ENCODE measurements at regions not wholly inside any gene's neighbourhood (a gene's known extent, or its start where the extent isn't known, plus 50 kb on each side); places are given as distances from the start of the nearest gene placed in this dataset.

DNA sequence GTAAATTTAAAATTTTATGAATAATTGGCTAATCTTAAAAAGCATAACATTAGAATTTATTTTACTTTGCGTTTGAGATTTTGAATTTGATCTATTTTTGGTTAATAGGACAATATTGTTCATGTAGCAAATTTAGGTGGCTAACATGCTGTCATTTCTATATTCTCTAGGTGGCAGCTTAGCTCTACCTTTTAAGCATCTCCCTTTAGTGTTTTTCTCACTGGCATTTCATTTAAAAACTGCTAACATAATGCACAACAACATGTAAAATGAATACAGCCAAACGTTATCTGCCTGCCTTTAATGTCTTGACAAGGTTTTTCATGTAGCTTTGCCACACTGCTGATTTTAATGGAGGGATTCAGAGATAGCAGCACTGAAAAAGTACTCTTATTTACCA lies 272.4 kb upstream of the FBXO33 start:
- intact Hi-C loops (cut with DNase I, micrococcal nuclease) = no loop called here
- POLR2A ChIA-PET = no interaction called here
- H3K27ac Mint-ChIP-seq = no peak overlapping the region
- CTCF ChIA-PET = no interaction called here
- H3K27me3 Mint-ChIP-seq = no peaks in the 10 kb centered on the region
- H3K36me3 Mint-ChIP-seq (ENCODE audit: low read depth) = no peaks in the 10 kb centered on the region
- peaks cover 19% of the 10 kb centered on the region for H3K9me3 Mint-ChIP-seq (ENCODE audit: low read depth)
- ATAC-seq = no peak
- no peak for DNase-seq
- no peak overlapping the region for H3K4me3 Mint-ChIP-seq
- no peaks in the 10 kb centered on the region for H3K4me1 Mint-ChIP-seq

DNA sequence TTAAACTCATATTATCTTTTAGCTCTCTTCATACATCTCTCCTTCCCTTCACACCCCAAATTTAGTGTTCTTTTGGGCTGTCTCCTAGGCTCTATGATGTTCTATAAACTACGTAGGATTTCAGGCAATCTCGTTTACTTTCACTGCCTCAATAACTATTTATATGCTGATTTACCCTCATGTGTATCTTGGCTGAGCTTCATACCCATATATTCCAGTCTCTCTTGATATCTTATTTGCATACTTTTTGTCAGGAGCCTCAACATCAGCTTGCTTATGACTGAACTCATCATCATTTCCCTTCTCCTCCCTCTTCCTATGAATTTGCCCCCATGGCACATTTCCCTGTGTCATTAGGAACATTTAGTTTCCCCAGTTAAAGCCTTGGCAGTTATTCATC lies 262.1 kb upstream of the FBXO33 start:
- CTCF ChIA-PET = no interaction called here
- POLR2A ChIA-PET = no interaction called here
- Mint-ChIP-seq H3K4me3 (no peak overlapping the region), H3K36me3 (ENCODE audit: low read depth) (no peaks in the 10 kb centered on the region), H3K27me3 (no peaks in the 10 kb centered on the region), H3K9me3 (ENCODE audit: low read depth) (peaks cover 6% of the 10 kb centered on the region), H3K4me1 (no peaks in the 10 kb centered on the region), H3K27ac (no peak overlapping the region)
- DNase-seq (no peak), ATAC-seq (no peak)
- intact Hi-C loops (cut with DNase I, micrococcal nuclease) = no loop called here

DNA sequence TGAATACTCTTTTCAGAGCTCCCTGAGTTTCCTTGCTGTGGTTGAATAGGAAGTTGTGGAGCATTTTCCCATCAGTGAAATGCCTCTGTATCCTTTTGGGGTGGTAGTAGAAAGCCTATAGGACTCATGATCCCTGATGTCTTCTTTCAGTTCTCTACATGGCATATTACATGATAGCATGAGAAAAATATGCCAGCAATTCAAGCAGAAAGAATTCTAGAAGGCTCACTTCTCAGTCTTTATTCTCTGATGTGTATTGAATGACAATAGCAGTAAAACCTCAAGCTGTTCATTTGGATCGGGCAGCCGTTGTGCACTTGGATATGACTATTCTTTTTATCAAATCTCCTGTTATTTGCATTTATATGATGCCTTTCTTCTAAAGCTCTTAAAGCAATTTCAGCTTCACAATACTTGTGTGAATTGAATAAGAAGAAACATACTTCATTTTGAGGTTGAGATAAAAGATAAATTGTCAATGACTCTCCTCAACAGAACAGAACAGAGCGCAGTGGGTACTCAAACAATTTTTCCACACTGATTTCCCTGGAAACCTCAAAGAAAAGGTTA lies 251.5 kb upstream of the FBXO33 start:
- POLR2A ChIA-PET = no interaction called here
- H3K27ac Mint-ChIP-seq = peak overlapping the region; percentile 33
- no peak overlapping the region for H3K4me3 Mint-ChIP-seq
- no peaks in the 10 kb centered on the region for H3K9me3 Mint-ChIP-seq (ENCODE audit: low read depth)
- no peaks in the 10 kb centered on the region for H3K27me3 Mint-ChIP-seq
- DNase-seq (no peak), ATAC-seq (no peak)
- peaks cover 3% of the 10 kb centered on the region for H3K4me1 Mint-ChIP-seq
- CTCF ChIA-PET = no interaction called here
- intact Hi-C loops (cut with DNase I, micrococcal nuclease) = no loop called here
- no peaks in the 10 kb centered on the region for H3K36me3 Mint-ChIP-seq (ENCODE audit: low read depth)

DNA sequence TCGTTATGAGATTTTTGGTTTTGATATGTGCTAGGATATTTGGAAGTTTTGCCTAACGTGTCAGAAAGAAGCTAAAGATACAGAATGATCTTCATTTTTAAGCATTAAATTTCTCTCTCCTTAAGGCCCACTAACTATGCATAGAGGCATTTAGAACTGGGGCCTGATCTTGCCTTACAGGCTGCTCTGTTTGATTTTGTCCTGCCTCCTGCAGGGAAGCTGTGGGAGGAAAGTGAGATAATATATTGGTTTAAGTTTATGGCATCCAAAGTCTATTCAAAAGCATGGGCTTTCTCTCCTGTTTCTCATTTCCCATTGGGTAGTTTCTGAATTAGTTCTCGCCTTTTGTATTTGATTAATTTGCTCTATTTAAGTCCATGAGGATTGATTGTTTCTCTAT lies 250.3 kb upstream of the FBXO33 start:
- Mint-ChIP-seq H3K27ac (no peak overlapping the region), H3K9me3 (ENCODE audit: low read depth) (no peaks in the 10 kb centered on the region), H3K36me3 (ENCODE audit: low read depth) (no peaks in the 10 kb centered on the region), H3K27me3 (no peaks in the 10 kb centered on the region), H3K4me1 (peaks cover 3% of the 10 kb centered on the region), H3K4me3 (no peak overlapping the region)
- ChIA-PET POLR2A (no interaction called here), CTCF (interaction anchor here (0.8 kb wide), 1 partner anchor 15 kb away, joined by 3 read pairs; no protein-coding TSS in a partner anchor)
- ATAC-seq (no peak), DNase-seq (no peak)
- intact Hi-C loops (cut with DNase I, micrococcal nuclease) = no loop called here

DNA sequence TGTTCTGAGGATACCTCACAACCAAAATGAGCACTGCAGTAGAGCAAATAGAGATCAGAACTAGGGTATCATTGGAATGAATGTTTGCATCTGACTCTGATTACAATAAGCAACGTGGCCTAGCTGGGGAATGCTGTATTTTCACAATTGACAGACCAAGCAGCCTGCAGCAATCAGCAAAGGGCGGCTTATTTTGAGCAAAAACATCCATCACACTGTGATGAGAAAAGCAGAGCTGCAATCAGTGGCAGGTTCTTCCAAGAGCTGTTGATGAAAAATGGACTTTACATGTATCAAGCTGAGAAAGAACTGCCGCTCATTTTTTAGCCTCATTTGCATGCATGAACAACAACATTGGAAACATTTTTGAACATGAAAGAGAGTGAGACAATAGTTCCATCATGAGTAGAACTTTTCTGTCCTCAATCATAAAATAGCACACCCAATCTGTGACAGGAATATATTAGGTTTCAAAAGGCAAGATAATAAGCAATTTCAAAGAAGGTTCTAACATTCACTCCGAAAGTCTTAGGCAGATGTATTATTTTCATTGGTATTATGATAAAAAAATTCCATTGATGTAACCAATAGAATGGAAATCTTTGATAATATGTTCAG lies 249.7 kb upstream of the FBXO33 start:
- intact Hi-C loops (cut with DNase I, micrococcal nuclease) = no loop called here
- Mint-ChIP-seq H3K27ac (peak overlapping the region; percentile 39), H3K36me3 (ENCODE audit: low read depth) (no peaks in the 10 kb centered on the region), H3K4me1 (peaks cover 3% of the 10 kb centered on the region), H3K4me3 (no peak overlapping the region), H3K27me3 (no peaks in the 10 kb centered on the region), H3K9me3 (ENCODE audit: low read depth) (no peaks in the 10 kb centered on the region)
- ChIA-PET POLR2A (no interaction called here), CTCF (no interaction called here)
- DNase-seq = no peak
- no peak for ATAC-seq

DNA sequence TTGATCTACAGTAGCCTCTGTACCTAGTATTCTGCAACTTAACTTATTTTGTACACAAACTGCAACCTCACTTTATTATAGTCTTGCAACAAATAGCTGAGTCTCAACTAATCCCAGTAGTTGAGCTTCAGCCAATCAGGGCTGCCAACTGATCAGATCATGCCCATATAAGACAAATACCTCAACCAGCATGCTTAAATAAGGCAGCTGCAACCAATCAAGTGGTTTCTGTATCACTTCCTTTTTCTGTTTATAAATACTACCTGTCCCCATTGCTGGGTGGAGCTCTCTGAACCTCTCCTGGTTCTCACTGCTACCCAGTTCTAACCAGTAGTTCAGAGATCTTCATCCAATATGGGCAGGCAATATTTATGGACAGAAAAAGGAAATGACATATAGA lies 248.5 kb upstream of the FBXO33 start:
- POLR2A ChIA-PET = no interaction called here
- no peak for DNase-seq
- no peak overlapping the region for H3K4me3 Mint-ChIP-seq
- H3K9me3 Mint-ChIP-seq (ENCODE audit: low read depth) = no peaks in the 10 kb centered on the region
- H3K27ac Mint-ChIP-seq = no peak overlapping the region
- no peaks in the 10 kb centered on the region for H3K27me3 Mint-ChIP-seq
- H3K4me1 Mint-ChIP-seq = peaks cover 3% of the 10 kb centered on the region
- intact Hi-C loops (cut with DNase I, micrococcal nuclease) = no loop called here
- no peaks in the 10 kb centered on the region for H3K36me3 Mint-ChIP-seq (ENCODE audit: low read depth)
- no peak for ATAC-seq
- CTCF ChIA-PET = interaction anchor here (0.6 to 1.8 kb wide), 3 partner anchors 11 to 1017 kb away, joined by 3 to 5 read pairs (median 4); no protein-coding TSS in a partner anchor

DNA sequence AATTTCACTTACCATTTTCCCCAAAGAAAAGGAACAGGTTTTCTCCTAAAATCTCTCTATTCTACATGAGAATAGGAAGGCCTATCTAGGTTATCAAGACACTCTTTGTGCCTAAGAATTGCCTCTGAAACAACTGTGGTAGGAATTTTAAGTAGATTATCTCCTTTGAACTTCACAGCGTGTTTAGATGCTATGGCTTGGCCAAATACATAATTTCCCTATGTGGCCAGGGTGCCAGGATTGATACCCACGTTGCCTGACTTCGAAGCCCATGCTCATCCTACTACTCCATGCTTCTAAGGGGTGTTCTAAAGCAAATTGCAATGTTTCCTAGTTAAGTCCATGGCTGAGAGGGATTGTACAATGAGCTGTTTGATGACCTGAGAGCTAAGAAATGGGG lies 241.5 kb upstream of the FBXO33 start:
- H3K4me1 Mint-ChIP-seq = peaks cover 1% of the 10 kb centered on the region
- H3K27ac Mint-ChIP-seq = no peak overlapping the region
- no peak for ATAC-seq
- peaks cover 3% of the 10 kb centered on the region for H3K9me3 Mint-ChIP-seq (ENCODE audit: low read depth)
- no peak overlapping the region for H3K4me3 Mint-ChIP-seq
- CTCF ChIA-PET = no interaction called here
- H3K36me3 Mint-ChIP-seq (ENCODE audit: low read depth) = no peaks in the 10 kb centered on the region
- no peak for DNase-seq
- H3K27me3 Mint-ChIP-seq = no peaks in the 10 kb centered on the region
- intact Hi-C loops (cut with DNase I, micrococcal nuclease) = no loop called here
- POLR2A ChIA-PET = no interaction called here

DNA sequence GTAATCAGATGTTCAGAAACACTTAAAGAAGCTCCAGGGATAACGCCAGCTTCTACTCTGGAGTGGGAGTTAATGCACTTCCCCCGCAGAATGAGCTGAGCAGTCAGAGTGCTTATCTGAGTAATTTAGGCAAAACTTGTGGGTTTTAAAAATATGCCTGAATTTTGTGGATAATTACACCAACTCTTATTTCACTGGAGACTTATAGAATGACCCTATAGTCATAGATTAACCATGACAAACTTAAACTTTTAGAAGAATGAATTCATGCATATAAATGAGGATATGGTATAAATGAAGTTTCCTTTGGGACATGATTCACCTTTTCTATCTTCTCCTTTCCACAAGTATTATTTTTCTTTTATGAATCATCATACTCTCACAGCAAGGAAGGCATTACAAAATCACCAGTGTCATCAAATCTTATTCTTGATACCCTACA lies 241.1 kb upstream of the FBXO33 start:
- Mint-ChIP-seq H3K4me3 (no peak overlapping the region), H3K4me1 (peaks cover 5% of the 10 kb centered on the region), H3K36me3 (ENCODE audit: low read depth) (no peaks in the 10 kb centered on the region), H3K27ac (no peak overlapping the region), H3K27me3 (no peaks in the 10 kb centered on the region), H3K9me3 (ENCODE audit: low read depth) (peaks cover 3% of the 10 kb centered on the region)
- DNase-seq (no peak), ATAC-seq (no peak)
- ChIA-PET CTCF (interaction anchor here (0.7 kb wide), 1 partner anchor 11 kb away, joined by 3 read pairs; no protein-coding TSS in a partner anchor), POLR2A (no interaction called here)
- intact Hi-C loops (cut with DNase I, micrococcal nuclease) = no loop called here

DNA sequence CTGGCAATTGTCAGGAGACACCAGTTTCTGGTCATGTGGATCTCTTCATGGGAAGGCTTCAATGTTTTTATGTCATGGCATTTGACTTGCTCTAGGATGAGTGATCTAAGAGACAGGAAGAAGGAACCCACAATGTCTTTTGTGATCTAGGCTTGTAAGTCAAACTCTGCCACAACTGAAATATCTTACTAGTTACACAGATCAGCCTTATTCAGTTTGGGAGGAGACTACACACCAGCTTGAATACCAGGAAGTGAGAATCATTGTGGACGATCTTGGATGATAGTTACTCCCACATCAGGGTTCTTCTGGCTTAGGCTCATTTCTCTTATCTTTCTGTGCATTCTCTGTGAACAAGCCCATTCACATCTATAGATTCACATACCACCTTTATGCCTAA lies 236.2 kb upstream of the FBXO33 start:
- CTCF ChIA-PET = no interaction called here
- no peaks in the 10 kb centered on the region for H3K36me3 Mint-ChIP-seq (ENCODE audit: low read depth)
- H3K27me3 Mint-ChIP-seq = no peaks in the 10 kb centered on the region
- POLR2A ChIA-PET = no interaction called here
- ATAC-seq (no peak), DNase-seq (no peak)
- H3K9me3 Mint-ChIP-seq (ENCODE audit: low read depth) = peaks cover 10% of the 10 kb centered on the region
- no peak overlapping the region for H3K4me3 Mint-ChIP-seq
- no peak overlapping the region for H3K27ac Mint-ChIP-seq
- H3K4me1 Mint-ChIP-seq = peaks cover 10% of the 10 kb centered on the region
- intact Hi-C loops (cut with DNase I, micrococcal nuclease) = no loop called here

DNA sequence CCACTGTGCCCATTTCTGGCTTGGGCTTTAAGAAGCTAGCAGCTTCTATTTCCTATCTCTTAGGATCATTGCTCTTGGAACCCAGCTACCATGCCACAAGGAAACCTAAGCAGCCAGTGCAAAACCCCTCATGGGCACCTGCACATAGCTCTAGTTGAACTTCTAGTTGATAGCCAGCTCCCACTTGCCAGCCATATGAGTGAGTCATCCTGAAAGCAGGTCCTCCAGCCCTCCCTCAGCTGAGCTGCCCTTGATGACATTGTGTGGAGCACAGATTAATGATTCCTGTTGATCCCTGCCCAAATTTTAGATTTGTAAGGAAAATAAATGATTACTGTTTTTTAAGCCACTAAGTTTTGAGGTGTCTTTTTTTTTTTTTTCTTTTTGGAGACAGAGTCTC lies 234.2 kb upstream of the FBXO33 start:
- no peak for ATAC-seq
- ChIA-PET CTCF (no interaction called here), POLR2A (no interaction called here)
- Mint-ChIP-seq H3K9me3 (ENCODE audit: low read depth) (peaks cover 14% of the 10 kb centered on the region), H3K4me1 (peaks cover 10% of the 10 kb centered on the region), H3K4me3 (no peak overlapping the region), H3K36me3 (ENCODE audit: low read depth) (no peaks in the 10 kb centered on the region), H3K27me3 (no peaks in the 10 kb centered on the region), H3K27ac (no peak overlapping the region)
- no peak for DNase-seq
- intact Hi-C loops (cut with DNase I, micrococcal nuclease) = no loop called here

DNA sequence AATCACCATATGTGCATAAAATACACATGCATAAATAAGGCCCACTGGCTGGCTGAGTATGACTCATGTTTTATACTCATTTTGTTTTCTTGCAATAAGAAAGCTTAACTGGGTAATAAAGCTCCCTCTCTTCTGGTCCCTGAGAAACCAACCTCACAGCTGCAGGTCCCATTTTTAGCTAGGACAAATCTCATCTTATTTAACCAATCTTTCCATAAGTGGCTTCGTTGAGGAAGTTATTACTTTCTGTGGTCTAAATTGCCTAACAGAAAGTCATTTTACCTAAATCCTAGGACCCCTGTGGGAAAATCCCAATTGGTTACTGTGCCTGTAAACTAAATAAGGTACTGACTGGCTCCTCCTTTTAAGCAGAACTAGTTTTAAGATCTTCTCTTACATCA lies 232.8 kb upstream of the FBXO33 start:
- Mint-ChIP-seq H3K27ac (no peak overlapping the region), H3K4me1 (peaks cover 10% of the 10 kb centered on the region), H3K27me3 (no peaks in the 10 kb centered on the region), H3K36me3 (ENCODE audit: low read depth) (no peaks in the 10 kb centered on the region), H3K4me3 (no peak overlapping the region), H3K9me3 (ENCODE audit: low read depth) (peaks cover 11% of the 10 kb centered on the region)
- ChIA-PET POLR2A (no interaction called here), CTCF (no interaction called here)
- no peak for DNase-seq
- intact Hi-C loops (cut with DNase I, micrococcal nuclease) = no loop called here
- no peak for ATAC-seq

DNA sequence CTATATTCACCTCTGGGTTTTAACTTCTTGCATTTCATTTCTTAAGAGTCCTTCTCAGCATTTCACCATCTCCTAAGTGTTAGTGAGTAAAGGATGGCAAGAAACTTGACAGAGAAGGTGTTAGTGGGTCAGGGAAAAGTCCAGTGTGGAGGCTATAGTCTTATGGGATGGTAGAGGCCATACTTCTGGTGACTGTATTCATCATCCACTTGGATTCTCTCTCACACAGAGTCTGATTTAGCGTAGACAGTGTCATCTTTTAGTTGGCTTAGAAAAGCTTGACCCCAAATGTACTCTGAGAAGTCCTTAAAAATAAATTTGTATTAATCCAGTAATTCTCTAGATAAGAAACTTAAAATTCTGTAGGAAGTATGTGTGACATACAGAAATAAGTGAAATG lies 232.4 kb upstream of the FBXO33 start:
- no peak for DNase-seq
- ChIA-PET CTCF (no interaction called here), POLR2A (no interaction called here)
- no peak for ATAC-seq
- peaks cover 10% of the 10 kb centered on the region for H3K4me1 Mint-ChIP-seq
- no peak overlapping the region for H3K4me3 Mint-ChIP-seq
- H3K36me3 Mint-ChIP-seq (ENCODE audit: low read depth) = no peaks in the 10 kb centered on the region
- intact Hi-C loops (cut with DNase I, micrococcal nuclease) = no loop called here
- no peak overlapping the region for H3K27ac Mint-ChIP-seq
- H3K9me3 Mint-ChIP-seq (ENCODE audit: low read depth) = peaks cover 11% of the 10 kb centered on the region
- no peaks in the 10 kb centered on the region for H3K27me3 Mint-ChIP-seq

DNA sequence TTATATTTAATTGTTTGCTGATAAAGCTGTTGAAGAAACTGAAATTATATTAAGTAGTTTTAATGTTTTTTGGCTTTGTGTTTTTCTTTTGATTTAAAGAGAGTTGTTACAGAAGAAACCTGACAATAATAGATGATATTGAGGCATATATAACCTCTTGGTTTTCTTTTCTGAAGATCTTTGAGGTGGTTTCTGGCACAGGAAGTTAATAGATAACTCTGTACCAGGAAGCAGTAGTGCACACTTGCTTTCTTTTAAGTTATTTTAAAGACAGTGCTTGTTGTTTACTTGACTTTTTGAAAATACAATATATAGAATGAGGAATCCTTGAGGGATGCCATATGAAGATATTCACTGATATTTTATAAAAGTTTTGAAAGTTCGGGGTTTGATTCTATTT lies 209.0 kb upstream of the FBXO33 start:
- H3K36me3 Mint-ChIP-seq (ENCODE audit: low read depth) = peaks cover 3% of the 10 kb centered on the region
- CTCF ChIA-PET = no interaction called here
- peaks cover 19% of the 10 kb centered on the region for H3K9me3 Mint-ChIP-seq (ENCODE audit: low read depth)
- H3K27me3 Mint-ChIP-seq = no peaks in the 10 kb centered on the region
- intact Hi-C loops (cut with DNase I, micrococcal nuclease) = no loop called here
- POLR2A ChIA-PET = no interaction called here
- DNase-seq (no peak), ATAC-seq (no peak)
- H3K4me3 Mint-ChIP-seq = no peak overlapping the region
- H3K4me1 Mint-ChIP-seq = no peaks in the 10 kb centered on the region
- H3K27ac Mint-ChIP-seq = peak overlapping the region; percentile 51
